Prostate gland (tissue), 2 donors: ENCODE measurements at regions not wholly inside any gene's neighbourhood (a gene's known extent, or its start where the extent isn't known, plus 50 kb on each side); places are given as distances from the start of the nearest gene placed in this dataset.

Experiments
- DNase-seq: peaks from one replicate; pipeline ENCODE4 v3.0.0-alpha.2; 2019; ENCODE audit warnings: low spot score
- H3K27ac ChIP-seq, 2 donors: fragments of 200-600 bp; sonication (generic); 2 replicates each; pipeline ENCODE4 v1.5.1; 2017 to 2019
- H3K27me3 ChIP-seq: fragments of 200-600 bp; sonication (generic); replicated peaks from 2 replicates; pipeline ENCODE4 v1.5.1; 2019; ENCODE audit not compliant: insufficient read depth
- H3K36me3 ChIP-seq, 2 donors: fragments of 200-600 bp; sonication (generic); 1 replicate in 1 of 2; 2 replicates in 1 of 2; pipeline versions ENCODE4 v1.5.1 to v1.8.1; 2017 to 2019
- H3K4me1 ChIP-seq: fragments of 200-600 bp; sonication (generic); replicated peaks from 2 replicates; pipeline ENCODE4 v1.5.1; 2019
- H3K4me3 ChIP-seq, 2 donors: fragments of 200-600 bp; sonication (generic); 2 replicates each; pipeline ENCODE4 v1.5.1; 2017 to 2019
- H3K9me3 ChIP-seq: fragments of 200-600 bp; sonication (generic); 2 replicates; pipeline ENCODE4 v1.5.1; 2017
- POLR2A ChIP-seq: fragments of 450-650 bp; IDR thresholded peaks from one replicate; pipeline ENCODE4 v1.6.1; 2016; ENCODE audit warnings: antibody characterized with exemption, mild to moderate bottlenecking
- POLR2AphosphoS5 ChIP-seq: sonication (generic); formaldehyde crosslinking; IDR thresholded peaks from one replicate; pipeline ENCODE4 v1.6.1; 2017; ENCODE audit warnings: antibody characterized with exemption
- WGBS: methylation state at CpG from one replicate; pipeline ENCODE4 v1.1.5; 2018; 5-methylcytosine and 5-hydroxymethylcytosine counted together
- intact Hi-C: fragments of 100-400 bp; cut with DNase I; formaldehyde crosslinking; loops from one replicate; pipeline ENCODE4 v1.14.2; 2022
- TF ChIP-seq, protein P1 (sequence below), 4 experiments: fragments of 200-600 bp in 2 of 4; fragments of 450-650 bp in 2 of 4; sonication (generic) in 2 of 4; IDR thresholded peaks; 1 replicate in 3 of 4; 2 replicates in 1 of 4; pipeline ENCODE4 v1.5.1; 2016 to 2019; ENCODE audit warnings: antibody characterized with exemption in 4 of 4, mild to moderate bottlenecking in 2 of 4, moderate library complexity in 2 of 4

DNA sequence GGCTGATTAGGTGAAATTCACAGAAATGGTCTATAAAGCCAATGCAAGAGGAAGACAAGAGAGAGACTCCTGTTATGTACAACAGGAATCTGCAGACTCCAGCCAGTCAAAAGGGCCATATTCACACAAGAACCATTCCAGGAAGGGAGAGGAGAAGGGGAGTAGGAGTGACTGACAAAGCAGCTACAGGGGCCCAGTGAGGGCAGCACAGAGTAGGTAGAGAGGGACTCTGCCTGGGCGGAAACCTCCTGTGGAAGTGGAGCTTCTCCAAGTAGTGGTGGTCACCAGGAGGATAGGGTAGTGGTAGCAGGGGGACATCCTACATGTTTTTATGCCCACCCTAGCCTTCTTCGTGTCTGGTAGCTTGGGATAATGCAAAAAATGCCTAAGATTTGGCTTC lies 667.3 kb downstream of the ACTL7B start:
- intact Hi-C loops = no loop called here
- no peak for TF ChIP-seq POLR2A
- no peak for TF ChIP-seq POLR2AphosphoS5
- TF ChIP-seq, protein P1, sequence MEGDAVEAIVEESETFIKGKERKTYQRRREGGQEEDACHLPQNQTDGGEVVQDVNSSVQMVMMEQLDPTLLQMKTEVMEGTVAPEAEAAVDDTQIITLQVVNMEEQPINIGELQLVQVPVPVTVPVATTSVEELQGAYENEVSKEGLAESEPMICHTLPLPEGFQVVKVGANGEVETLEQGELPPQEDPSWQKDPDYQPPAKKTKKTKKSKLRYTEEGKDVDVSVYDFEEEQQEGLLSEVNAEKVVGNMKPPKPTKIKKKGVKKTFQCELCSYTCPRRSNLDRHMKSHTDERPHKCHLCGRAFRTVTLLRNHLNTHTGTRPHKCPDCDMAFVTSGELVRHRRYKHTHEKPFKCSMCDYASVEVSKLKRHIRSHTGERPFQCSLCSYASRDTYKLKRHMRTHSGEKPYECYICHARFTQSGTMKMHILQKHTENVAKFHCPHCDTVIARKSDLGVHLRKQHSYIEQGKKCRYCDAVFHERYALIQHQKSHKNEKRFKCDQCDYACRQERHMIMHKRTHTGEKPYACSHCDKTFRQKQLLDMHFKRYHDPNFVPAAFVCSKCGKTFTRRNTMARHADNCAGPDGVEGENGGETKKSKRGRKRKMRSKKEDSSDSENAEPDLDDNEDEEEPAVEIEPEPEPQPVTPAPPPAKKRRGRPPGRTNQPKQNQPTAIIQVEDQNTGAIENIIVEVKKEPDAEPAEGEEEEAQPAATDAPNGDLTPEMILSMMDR (IDR thresholded peaks at IDR 0.05) = no peak
- H3K9me3 ChIP-seq = no peaks in the 10 kb centered on the region
- no peak overlapping the region for H3K4me3 ChIP-seq
- H3K4me1 ChIP-seq = no peaks in the 10 kb centered on the region
- DNase-seq = no peak
- WGBS = 74% methylated on average over 2 of the region's 2 CpGs
- no peaks in the 10 kb centered on the region for H3K36me3 ChIP-seq
- H3K27me3 ChIP-seq = no peaks in the 10 kb centered on the region
- no peak overlapping the region for H3K27ac ChIP-seq

DNA sequence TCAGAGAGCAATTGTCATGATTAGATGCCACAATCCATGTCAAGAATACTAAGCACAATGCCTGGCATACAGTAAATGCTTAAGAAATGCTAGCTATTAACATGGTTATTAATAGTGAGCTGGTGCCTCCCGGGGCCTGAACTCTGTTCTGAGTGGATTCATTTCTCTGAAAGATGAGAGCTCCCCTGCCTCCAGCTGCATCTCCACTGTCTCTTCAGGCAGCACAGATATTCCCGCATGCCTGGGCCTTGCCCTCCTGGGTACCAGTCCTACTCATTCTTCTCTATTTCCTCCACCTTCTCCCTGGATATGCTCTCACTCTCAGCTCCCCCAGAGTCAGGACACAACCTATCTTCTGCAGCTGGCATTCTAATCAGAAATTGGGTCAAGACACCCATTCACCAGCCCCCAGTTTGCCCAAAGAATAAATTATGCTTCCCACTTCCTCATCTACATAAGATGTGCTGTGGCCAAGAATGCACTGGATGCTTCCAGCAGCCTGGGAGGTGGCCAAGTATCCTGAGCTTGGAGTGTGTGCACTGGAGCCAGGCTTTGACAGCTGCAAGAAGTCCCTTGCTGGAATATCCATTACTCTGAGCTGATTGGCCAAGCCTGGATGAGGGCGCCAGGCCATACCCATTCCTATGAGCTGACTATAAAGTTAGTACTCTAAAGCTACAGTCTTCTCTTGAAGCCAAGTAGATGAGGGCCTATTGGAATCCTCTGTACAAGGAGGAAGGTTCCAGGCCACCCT lies 669.0 kb downstream of the ACTL7B start:
- H3K9me3 ChIP-seq = no peaks in the 10 kb centered on the region
- no peaks in the 10 kb centered on the region for H3K36me3 ChIP-seq
- intact Hi-C loops = no loop called here
- no peaks in the 10 kb centered on the region for H3K27me3 ChIP-seq
- TF ChIP-seq, protein P1 (IDR thresholded peaks at IDR 0.05) = no peak
- TF ChIP-seq POLR2AphosphoS5 = no peak
- no peak for TF ChIP-seq POLR2A
- DNase-seq = no peak
- 73% methylated on average over 3 of the region's 3 CpGs for WGBS
- no peak overlapping the region for H3K4me3 ChIP-seq
- H3K4me1 ChIP-seq = no peaks in the 10 kb centered on the region
- no peak overlapping the region for H3K27ac ChIP-seq

DNA sequence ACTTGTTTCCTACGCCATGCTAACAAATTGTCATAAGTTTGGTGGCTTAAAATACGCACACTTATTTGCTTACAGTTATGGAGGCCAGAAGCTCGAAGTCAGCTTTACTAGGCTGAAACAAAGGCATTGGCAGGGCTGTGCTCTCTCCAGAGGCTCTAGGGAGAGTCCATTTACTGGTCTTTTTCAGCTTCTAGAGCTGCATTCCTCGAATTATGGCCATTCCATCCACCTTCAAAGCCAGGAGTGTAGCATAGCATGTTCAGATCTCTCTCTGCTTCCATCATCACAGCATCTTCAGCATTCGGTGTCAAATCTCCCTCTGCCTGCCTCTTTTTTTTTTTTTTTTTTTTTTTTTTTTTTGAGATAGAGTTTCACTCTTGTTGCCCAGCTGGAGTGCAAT lies 670.2 kb downstream of the ACTL7B start:
- DNase-seq = no peak
- Histone ChIP-seq H3K27me3 (no peaks in the 10 kb centered on the region), H3K36me3 (no peaks in the 10 kb centered on the region), H3K27ac (no peak overlapping the region), H3K9me3 (no peaks in the 10 kb centered on the region), H3K4me3 (no peak overlapping the region), H3K4me1 (no peaks in the 10 kb centered on the region)
- TF ChIP-seq, protein P1 (IDR thresholded peaks at IDR 0.05) = no peak
- TF ChIP-seq POLR2A (no peak), POLR2AphosphoS5 (no peak)
- intact Hi-C loops = no loop called here
- 91% methylated on average over 5 of the region's 5 CpGs for WGBS

DNA sequence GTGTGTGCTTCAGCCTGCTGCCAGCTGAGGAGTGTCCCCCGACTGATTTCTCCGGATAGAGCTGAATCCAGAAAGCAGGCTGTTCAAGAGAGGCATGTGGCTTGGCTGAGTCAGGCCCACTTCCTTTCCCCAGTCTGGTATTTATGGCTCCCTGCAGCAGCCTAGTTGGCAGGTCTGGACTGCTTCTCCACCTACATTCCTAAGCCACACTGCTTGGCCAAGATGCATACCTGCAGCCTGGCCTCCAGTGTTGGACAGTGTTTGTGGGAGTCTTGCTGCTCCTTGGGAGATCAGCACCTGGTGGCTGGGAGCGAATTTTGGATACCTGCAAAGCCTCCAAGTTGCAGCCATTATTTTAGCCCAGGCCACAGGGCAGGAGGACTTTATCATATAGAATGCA lies 670.8 kb downstream of the ACTL7B start:
- no peaks in the 10 kb centered on the region for H3K27me3 ChIP-seq
- intact Hi-C loops = no loop called here
- H3K9me3 ChIP-seq = no peaks in the 10 kb centered on the region
- WGBS = 32% methylated on average over 3 of the region's 3 CpGs
- peak overlapping the region in 1 of 2 donors; percentile 20 for H3K27ac ChIP-seq
- TF ChIP-seq, protein P1 (IDR thresholded peaks at IDR 0.05) = no peak
- no peak for TF ChIP-seq POLR2A
- peak; percentile 54 for TF ChIP-seq POLR2AphosphoS5
- peak; percentile 68 for DNase-seq
- H3K4me3 ChIP-seq = no peak overlapping the region
- no peaks in the 10 kb centered on the region for H3K4me1 ChIP-seq
- no peaks in the 10 kb centered on the region for H3K36me3 ChIP-seq

DNA sequence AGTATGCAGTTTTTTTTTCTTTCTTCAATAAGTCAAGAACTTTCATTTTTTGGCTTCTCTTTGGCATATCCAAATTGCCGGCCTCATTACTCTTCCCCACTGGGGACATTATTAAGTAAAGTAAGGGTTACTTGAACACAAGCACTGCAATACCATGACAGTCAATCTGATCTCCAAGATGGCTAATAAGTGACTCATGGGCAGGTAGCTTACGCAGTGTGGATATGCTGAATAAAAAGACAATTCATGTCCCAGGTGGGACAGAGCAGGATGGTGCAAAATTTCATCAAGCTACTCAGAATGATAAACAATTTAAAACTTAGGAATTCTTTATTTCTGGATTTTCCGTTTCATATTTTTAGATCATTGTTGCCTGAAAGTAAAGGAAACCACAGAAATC lies 671.8 kb downstream of the ACTL7B start:
- Histone ChIP-seq H3K36me3 (no peaks in the 10 kb centered on the region), H3K27me3 (no peaks in the 10 kb centered on the region), H3K9me3 (no peaks in the 10 kb centered on the region), H3K4me1 (no peaks in the 10 kb centered on the region), H3K27ac (no peak overlapping the region), H3K4me3 (no peak overlapping the region)
- intact Hi-C loops = no loop called here
- TF ChIP-seq, protein P1 (IDR thresholded peaks at IDR 0.05) = no peak
- no peak for TF ChIP-seq POLR2A
- WGBS = 95% methylated on average over 3 of the region's 3 CpGs
- DNase-seq = no peak
